ENCODE measurements at regions not wholly inside any gene's neighbourhood (a gene's known extent, or its start where the extent isn't known, plus 50 kb on each side); places are given as distances from the start of the nearest gene placed in this dataset.

- H3K27ac ChIP-seq (ENCODE audit: insufficient read depth, low read depth, low read length), result no peak overlapping the region
- no peak for DNase-seq (ENCODE audit: low read depth, low spot score)
- H2AFZ ChIP-seq (ENCODE audit: low read depth, low read length), result no peak overlapping the region
- dilution Hi-C loops (cut with MboI; ENCODE audit: extremely low pct_ligation_motif_present, low sequenced_read_pairs) (no loop called here), intact Hi-C loops (cut with micrococcal nuclease) (no loop called here)
- no peaks in the 10 kb centered on the region for H4K20me1 ChIP-seq (replicated peaks; ENCODE audit: control insufficient read depth, extremely low read depth, insufficient read depth, low read length)
- no peak overlapping the region for H3K4me2 ChIP-seq (ENCODE audit: insufficient read depth, low read length)
- no peaks in the 10 kb centered on the region for H3K9me3 ChIP-seq (replicated peaks; ENCODE audit: control insufficient read depth, insufficient read depth, low read length)
- H3K9me1 ChIP-seq (replicated peaks; ENCODE audit: control insufficient read depth, extremely low read depth, insufficient read depth, low read length), result no peaks in the 10 kb centered on the region
- H3K4me1 ChIP-seq (ENCODE audit: control insufficient read depth, extremely low read depth, insufficient read depth, low read length), result no peaks in the 10 kb centered on the region
- no peaks in the 10 kb centered on the region for H3K36me3 ChIP-seq (ENCODE audit: control insufficient read depth in 2 of 2, extremely low read depth in 1 of 2, insufficient read depth in 2 of 2, low read length in 2 of 2)
- BruUV-seq (replicated peaks), result no TSS peak
- TF ChIP-seq POLR2AphosphoS5 (IDR thresholded peaks at IDR 0.05; ENCODE audit: insufficient read depth, low read depth, low read length), result no peak
- no peak for TF ChIP-seq JUN (IDR thresholded peaks at IDR 0.05; ENCODE audit: borderline replicate concordance, insufficient read depth, insufficient read length, low read depth)
- TF ChIP-seq FOS (IDR thresholded peaks at IDR 0.05; ENCODE audit: borderline replicate concordance, insufficient read depth, low read length), result no peak
- no peak for TF ChIP-seq POLR2A (IDR thresholded peaks at IDR 0.05; ENCODE audit: low read depth, low read length)
- TF ChIP-seq MAX (IDR thresholded peaks at IDR 0.05; ENCODE audit: insufficient read depth, insufficient read length), result no peak
- no peak for TF ChIP-seq EZH2 (IDR thresholded peaks at IDR 0.05; ENCODE audit: borderline replicate concordance, low read depth, low read length, severe bottlenecking)
- TF ChIP-seq MYC (IDR thresholded peaks at IDR 0.05; ENCODE audit: low read depth, low read length), result no peak
- no peak for TF ChIP-seq GATA2 (IDR thresholded peaks at IDR 0.05; ENCODE audit: insufficient read depth, insufficient read length, low read depth, low read length)
- TF ChIP-seq CTCF (IDR thresholded peaks at IDR 0.05; ENCODE audit: extremely low read depth in 1 of 2, insufficient read depth in 1 of 2, low read depth in 1 of 2, low read length in 2 of 2), result no peak
- FAIRE-seq, result no peak
- no peaks in the 10 kb centered on the region for H3K27me3 ChIP-seq (ENCODE audit: control insufficient read depth in 2 of 2, insufficient read depth in 2 of 2, low read length in 2 of 2)
- no peaks in the 10 kb centered on the region for H3K79me2 ChIP-seq (ENCODE audit: control insufficient read depth, insufficient read depth, low read length)
- no peak overlapping the region for H3K9ac ChIP-seq (replicated peaks; ENCODE audit: extremely low read depth, insufficient read depth, low read length)
- ChIA-PET CTCF (no interaction called here), POLR2A (no interaction called here)
- no peak overlapping the region for H3K4me3 ChIP-seq (replicated peaks in 1 of 3; ENCODE audit: insufficient read depth in 1 of 3, low read depth in 1 of 3, low read length in 3 of 3)
Observed at GRCh38 chr5:83857341-83857740, 136.7 kb upstream of the HAPLN1 start.
